Neural cell (in vitro differentiated cells): ENCODE measurements at regions not wholly inside any gene's neighbourhood (a gene's known extent, or its start where the extent isn't known, plus 50 kb on each side); places are given as distances from the start of the nearest gene placed in this dataset.

Source experiments
- H2AFZ ChIP-seq: fragments of 200-600, 300-800 bp; sonication (generic), shearing (Covaris generic); 2 replicates; pipeline ENCODE4 v1.6.0; 2014; ENCODE audit warnings: low read depth, mild to moderate bottlenecking, antibody characterized with exemption, low read length, moderate library complexity
- H3F3A ChIP-seq: fragments of 200-600 bp; shearing (Covaris generic); 2 replicates; pipeline ENCODE4 v1.6.1; 2016; ENCODE audit warnings: mild to moderate bottlenecking, moderate library complexity, mixed read lengths, antibody characterized with exemption, low read length; ENCODE audit not compliant: insufficient read depth, poor library complexity, severe bottlenecking
- H3K27ac ChIP-seq: fragments of 200-600, 300-800 bp; sonication (generic), shearing (Covaris generic); 2 replicates; pipeline ENCODE4 v1.5.1; 2014; ENCODE audit warnings: mild to moderate bottlenecking, low read length, moderate library complexity
- H3K27me3 ChIP-seq: fragments of 300-800, 200-600 bp; sonication (generic), shearing (Covaris generic); 2 replicates; pipeline ENCODE4 v1.6.0; 2014; ENCODE audit warnings: mild to moderate bottlenecking, low read depth, low read length, moderate library complexity; ENCODE audit not compliant: insufficient read depth
- H3K36me3 ChIP-seq: fragments of 300-800, 200-600 bp; sonication (generic), shearing (Covaris generic); 2 replicates; pipeline ENCODE4 v1.5.1; 2014; ENCODE audit warnings: mild to moderate bottlenecking, antibody characterized with exemption, low read length, moderate library complexity; ENCODE audit not compliant: insufficient read depth
- H3K4me2 ChIP-seq: fragments of 300-800, 200-600 bp; sonication (generic), shearing (Covaris generic); 2 replicates; pipeline ENCODE4 v1.6.0; 2014; ENCODE audit warnings: mild to moderate bottlenecking, low read length
- H3K4me3 ChIP-seq: fragments of 300-800, 200-600 bp; sonication (generic), shearing (Covaris generic); 2 replicates; pipeline ENCODE4 v1.5.1; 2014; ENCODE audit warnings: mild to moderate bottlenecking, low read length, moderate library complexity
- H3K79me2 ChIP-seq: fragments of 200-600 bp; shearing (Covaris generic); replicated peaks from 2 replicates; pipeline ENCODE4 v1.6.0; 2014; ENCODE audit warnings: mild to moderate bottlenecking, low read length, moderate library complexity; ENCODE audit not compliant: insufficient read depth
- H3K9ac ChIP-seq: fragments of 300-800, 200-600 bp; sonication (generic), shearing (Covaris generic); 2 replicates; pipeline ENCODE4 v1.6.1; 2016; ENCODE audit warnings: mild to moderate bottlenecking, low read length, mixed read lengths
- H3K9me2 ChIP-seq: fragments of 200-600 bp; shearing (Covaris generic); 2 replicates; pipeline ENCODE4 v1.6.1; 2016; ENCODE audit warnings: mild to moderate bottlenecking, low read length, mixed read lengths; ENCODE audit not compliant: insufficient read depth
- H3K9me3 ChIP-seq: fragments of 200-600, 300-800 bp; sonication (generic), shearing (Covaris generic); 2 replicates; pipeline ENCODE4 v1.6.1; 2016; ENCODE audit warnings: mild to moderate bottlenecking, mixed run types, low read length, moderate library complexity, mixed read lengths
- H4K20me1 ChIP-seq: fragments of 200-600 bp; shearing (Covaris generic); 2 replicates; pipeline ENCODE4 v1.6.1; 2016; ENCODE audit warnings: mild to moderate bottlenecking, mixed run types; ENCODE audit not compliant: insufficient read depth
- CTCF ChIP-seq: fragments of 450-650 bp; IDR thresholded peaks from 2 replicates; pipeline ENCODE4 v1.5.1; 2014; ENCODE audit warnings: antibody characterized with exemption, mild to moderate bottlenecking, moderate library complexity; ENCODE audit not compliant: poor library complexity, severe bottlenecking
- EP300 ChIP-seq: fragments of 450-650 bp; conservative IDR thresholded peaks from 2 replicates; pipeline ENCODE4 v1.6.1; 2014; ENCODE audit warnings: antibody characterized with exemption, mild to moderate bottlenecking, moderate library complexity; ENCODE audit not compliant: poor library complexity, severe bottlenecking
- EZH2 ChIP-seq: fragments of 200-600, 300-800 bp; shearing (Covaris generic), sonication (generic); IDR thresholded peaks from 2 replicates; pipeline ENCODE4 v1.6.1; 2014; ENCODE audit warnings: antibody characterized with exemption, low read length, borderline replicate concordance, mild to moderate bottlenecking; ENCODE audit not compliant: insufficient read depth, poor library complexity, severe bottlenecking
- MXI1 ChIP-seq: fragments of 450-650 bp; conservative IDR thresholded peaks from 2 replicates; pipeline ENCODE4 v1.6.1; 2014; ENCODE audit warnings: antibody characterized with exemption, mild to moderate bottlenecking; ENCODE audit not compliant: poor library complexity, severe bottlenecking
- POLR2AphosphoS5 ChIP-seq: IDR thresholded peaks from 2 replicates; pipeline ENCODE4 v1.6.1; 2012
- RAD21 ChIP-seq: fragments of 450-650 bp; conservative IDR thresholded peaks from 2 replicates; pipeline ENCODE4 v1.6.1; 2014; ENCODE audit warnings: antibody characterized with exemption, mild to moderate bottlenecking, moderate library complexity
- REST ChIP-seq: IDR thresholded peaks from 2 replicates; pipeline ENCODE4 v1.6.1; 2012; ENCODE audit warnings: borderline replicate concordance
- SMC3 ChIP-seq: fragments of 450-650 bp; conservative IDR thresholded peaks from 2 replicates; pipeline ENCODE4 v1.6.1; 2014; ENCODE audit warnings: antibody characterized with exemption, mild to moderate bottlenecking, moderate library complexity; ENCODE audit not compliant: poor library complexity
- TAF1 ChIP-seq: IDR thresholded peaks from 2 replicates; pipeline ENCODE4 v1.6.1; 2012; ENCODE audit warnings: low read depth

GRCh38 chr11:97833412-97833811 is 1187.3 kb upstream of the CNTN5 start:
- Histone ChIP-seq H3K36me3 (no peaks in the 10 kb centered on the region), H2AFZ (no peak overlapping the region), H4K20me1 (no peaks in the 10 kb centered on the region), H3K79me2 (no peaks in the 10 kb centered on the region), H3K27me3 (no peaks in the 10 kb centered on the region), H3K27ac (no peak overlapping the region), H3K9me3 (no peaks in the 10 kb centered on the region), H3K9ac (no peak overlapping the region), H3F3A (no peaks in the 10 kb centered on the region), H3K4me2 (no peak overlapping the region), H3K4me3 (no peak overlapping the region), H3K9me2 (no peaks in the 10 kb centered on the region)
- no peak for TF ChIP-seq REST
- TF ChIP-seq SMC3, result no peak
- no peak for TF ChIP-seq RAD21
- TF ChIP-seq TAF1, result no peak
- TF ChIP-seq MXI1, result no peak
- TF ChIP-seq POLR2AphosphoS5, result no peak
- no peak for TF ChIP-seq EZH2
- TF ChIP-seq EP300, result no peak
- no peak for TF ChIP-seq CTCF

- H3K27me3 ChIP-seq, result peaks cover 5% of the 10 kb centered on the region
- TF ChIP-seq REST (no peak), POLR2AphosphoS5 (no peak), MXI1 (no peak), SMC3 (no peak), TAF1 (no peak), EP300 (no peak), CTCF (no peak)
These were observed 1176.7 kb upstream of the CNTN5 start for GRCh38 chr11:97844016-97844415.

More at GRCh38 chr11:97844016-97844415, 1176.7 kb upstream of the CNTN5 start:
- Histone ChIP-seq H3K27ac (no peak overlapping the region), H2AFZ (no peak overlapping the region), H3K4me3 (no peak overlapping the region), H3F3A (no peaks in the 10 kb centered on the region), H3K9me2 (no peaks in the 10 kb centered on the region), H3K9me3 (no peaks in the 10 kb centered on the region), H3K36me3 (no peaks in the 10 kb centered on the region), H3K79me2 (no peaks in the 10 kb centered on the region), H3K9ac (no peak overlapping the region), H3K4me2 (no peak overlapping the region), H4K20me1 (no peaks in the 10 kb centered on the region)
